Panc1 (cell line): ENCODE measurements at regions not wholly inside any gene's neighbourhood (a gene's known extent, or its start where the extent isn't known, plus 50 kb on each side); places are given as distances from the start of the nearest gene placed in this dataset.

Experiments used
- ATAC-seq: fragments of 200-7000 bp; cut with Tn5 transposase; 2 replicates; pipeline ENCODE4 v1.9.1; 2020; ENCODE audit warnings: mild to moderate bottlenecking, moderate library complexity
- BruUV-seq: library from RNA; stranded (reverse); fragments of 400-500 nt; replicated peaks from 2 replicates; lab custom pipeline; 2021; lab: Mats Ljungman, UMichigan
- CTCF ChIA-PET: fragments of 300-600 bp; sonication (Branson Sonifier 250); formaldehyde crosslinking; loops from one replicate; lab custom pipeline; 2022; ENCODE audit warnings: antibody characterized with exemption; lab: Charles Lee
- POLR2A ChIA-PET: fragments of 300-600 bp; sonication (Branson Sonifier 250); formaldehyde crosslinking; loops from one replicate; lab custom pipeline; 2022; ENCODE audit warnings: antibody characterized with exemption; lab: Charles Lee
- DNase-seq: peaks from one replicate; pipeline ENCODE4 v3.0.0-alpha.2; 2010; ENCODE audit warnings: low read depth, low spot score
- H3K27ac ChIP-seq: 2 replicates; pipeline ENCODE4 v1.5.1; 2011; ENCODE audit warnings: mild to moderate bottlenecking, low read length, inconsistent platforms
- H3K27me3 ChIP-seq: fragments of 200-500 bp; sonication (Bioruptor generic); 2 replicates; pipeline ENCODE4 v1.6.0; 2014; ENCODE audit warnings: low read length, inconsistent platforms; ENCODE audit not compliant: control insufficient read depth, insufficient read depth
- H3K36me3 ChIP-seq: fragments of 200-500 bp; sonication (Bioruptor generic); 2 replicates; pipeline ENCODE4 v1.5.1; 2014; ENCODE audit warnings: inconsistent platforms, mild to moderate bottlenecking, low read length, moderate library complexity; ENCODE audit not compliant: control insufficient read depth, insufficient read depth
- H3K4me1 ChIP-seq: 2 replicates; pipeline ENCODE4 v1.5.1; 2011; ENCODE audit warnings: inconsistent platforms, mild to moderate bottlenecking, low read length, moderate library complexity; ENCODE audit not compliant: control insufficient read depth, insufficient read depth
- H3K4me3 ChIP-seq, 2 experiments: 2 replicates each; pipeline ENCODE4 v1.5.1; 2011 to 2012; ENCODE audit warnings: low read depth in 2 of 2, low read length in 2 of 2, mild to moderate bottlenecking in 2 of 2, inconsistent platforms in 1 of 2, moderate library complexity in 1 of 2
- H3K9me3 ChIP-seq: fragments of 200-500 bp; sonication (Bioruptor generic); 2 replicates; pipeline ENCODE4 v1.5.1; 2014; ENCODE audit warnings: low read depth, mild to moderate bottlenecking, inconsistent platforms, low read length, moderate library complexity; ENCODE audit not compliant: control insufficient read depth, insufficient read depth
- POLR2AphosphoS5 ChIP-seq: IDR thresholded peaks from 2 replicates; pipeline ENCODE4 v1.6.1; 2012; ENCODE audit warnings: mild to moderate bottlenecking, low read depth, low read length, moderate library complexity
- SIN3A ChIP-seq: IDR thresholded peaks from 2 replicates; pipeline ENCODE4 v1.6.1; 2012; ENCODE audit warnings: low read depth, mild to moderate bottlenecking, low read length, moderate library complexity, borderline replicate concordance; ENCODE audit not compliant: insufficient read depth
- TCF7L2 ChIP-seq: IDR thresholded peaks from 2 replicates; pipeline ENCODE4 v1.6.1; 2011; ENCODE audit warnings: mild to moderate bottlenecking, low read depth, low read length, inconsistent platforms
- in situ Hi-C: cut with HindIII; loops from 2 replicates; pipeline ENCODE4 v1.10.0; 2016; ENCODE audit warnings: low sequenced_read_pairs, low pct_unique_long_range_greater_than_20kb
- intact Hi-C: fragments of 100-400 bp; cut with micrococcal nuclease; formaldehyde crosslinking; loops from one replicate; pipeline ENCODE4 v1.10.0; 2022; ENCODE audit not compliant: unreplicated experiment
- TF ChIP-seq, protein P1 (sequence below): fragments of 450-650 bp; IDR thresholded peaks from 2 replicates; pipeline ENCODE4 v1.5.1; 2017; ENCODE audit warnings: mild to moderate bottlenecking
- TF ChIP-seq, protein P2 (sequence below), 2 experiments: IDR thresholded peaks; 2 replicates each; pipeline ENCODE4 v1.6.1; 2011 to 2012; ENCODE audit warnings: low read depth in 2 of 2, control low read depth in 1 of 2, low read length in 1 of 2, mild to moderate bottlenecking in 1 of 2, moderate library complexity in 1 of 2; ENCODE audit not compliant: insufficient read depth in 1 of 2

DNA sequence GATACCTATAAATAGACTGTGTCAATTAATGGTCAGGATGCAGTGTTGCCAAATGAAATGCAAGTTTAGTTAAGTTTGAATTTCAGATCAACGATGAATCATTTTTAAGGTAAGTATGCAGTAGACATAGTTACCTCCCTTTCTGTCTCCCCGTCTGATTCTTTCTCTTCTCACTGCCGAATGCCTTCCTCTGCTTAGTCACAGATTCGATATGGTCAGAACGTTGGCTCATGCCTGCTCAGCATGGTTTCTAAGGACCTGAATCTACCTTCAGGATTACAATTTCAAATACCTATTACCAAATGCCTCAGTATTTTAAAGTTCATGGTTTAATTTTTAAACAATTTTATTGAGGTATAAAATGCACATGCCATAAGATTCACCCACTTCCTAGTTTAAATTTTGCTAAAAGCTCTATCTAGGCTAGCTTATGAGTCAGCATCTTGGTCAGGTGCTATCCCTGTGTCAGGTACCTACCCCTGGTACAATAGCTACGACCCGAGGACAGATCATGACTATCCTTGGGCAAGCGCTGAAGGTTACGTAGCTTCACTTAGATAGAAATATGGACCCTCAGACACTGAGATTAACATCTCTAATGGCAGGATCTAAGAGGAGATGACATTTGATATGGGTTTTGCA is 78.2 kb upstream of the SPON1 start:
- intact Hi-C loops (no loop called here), in situ Hi-C loops (no loop called here)
- Histone ChIP-seq H3K27me3 (peaks cover 2% of the 10 kb centered on the region; the same call in 1 of the 2 replicates), H3K36me3 (no peaks in the 10 kb centered on the region), H3K4me3 (no peak overlapping the region), H3K4me1 (no peaks in the 10 kb centered on the region), H3K27ac (no peak overlapping the region), H3K9me3 (no peaks in the 10 kb centered on the region)
- DNase-seq (no peak), ATAC-seq (no peak)
- TF ChIP-seq SIN3A: no peak
- no peak for TF ChIP-seq TCF7L2
- TF ChIP-seq POLR2AphosphoS5: no peak
- TF ChIP-seq, protein P1, sequence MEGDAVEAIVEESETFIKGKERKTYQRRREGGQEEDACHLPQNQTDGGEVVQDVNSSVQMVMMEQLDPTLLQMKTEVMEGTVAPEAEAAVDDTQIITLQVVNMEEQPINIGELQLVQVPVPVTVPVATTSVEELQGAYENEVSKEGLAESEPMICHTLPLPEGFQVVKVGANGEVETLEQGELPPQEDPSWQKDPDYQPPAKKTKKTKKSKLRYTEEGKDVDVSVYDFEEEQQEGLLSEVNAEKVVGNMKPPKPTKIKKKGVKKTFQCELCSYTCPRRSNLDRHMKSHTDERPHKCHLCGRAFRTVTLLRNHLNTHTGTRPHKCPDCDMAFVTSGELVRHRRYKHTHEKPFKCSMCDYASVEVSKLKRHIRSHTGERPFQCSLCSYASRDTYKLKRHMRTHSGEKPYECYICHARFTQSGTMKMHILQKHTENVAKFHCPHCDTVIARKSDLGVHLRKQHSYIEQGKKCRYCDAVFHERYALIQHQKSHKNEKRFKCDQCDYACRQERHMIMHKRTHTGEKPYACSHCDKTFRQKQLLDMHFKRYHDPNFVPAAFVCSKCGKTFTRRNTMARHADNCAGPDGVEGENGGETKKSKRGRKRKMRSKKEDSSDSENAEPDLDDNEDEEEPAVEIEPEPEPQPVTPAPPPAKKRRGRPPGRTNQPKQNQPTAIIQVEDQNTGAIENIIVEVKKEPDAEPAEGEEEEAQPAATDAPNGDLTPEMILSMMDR: no peak
- TF ChIP-seq, protein P2, sequence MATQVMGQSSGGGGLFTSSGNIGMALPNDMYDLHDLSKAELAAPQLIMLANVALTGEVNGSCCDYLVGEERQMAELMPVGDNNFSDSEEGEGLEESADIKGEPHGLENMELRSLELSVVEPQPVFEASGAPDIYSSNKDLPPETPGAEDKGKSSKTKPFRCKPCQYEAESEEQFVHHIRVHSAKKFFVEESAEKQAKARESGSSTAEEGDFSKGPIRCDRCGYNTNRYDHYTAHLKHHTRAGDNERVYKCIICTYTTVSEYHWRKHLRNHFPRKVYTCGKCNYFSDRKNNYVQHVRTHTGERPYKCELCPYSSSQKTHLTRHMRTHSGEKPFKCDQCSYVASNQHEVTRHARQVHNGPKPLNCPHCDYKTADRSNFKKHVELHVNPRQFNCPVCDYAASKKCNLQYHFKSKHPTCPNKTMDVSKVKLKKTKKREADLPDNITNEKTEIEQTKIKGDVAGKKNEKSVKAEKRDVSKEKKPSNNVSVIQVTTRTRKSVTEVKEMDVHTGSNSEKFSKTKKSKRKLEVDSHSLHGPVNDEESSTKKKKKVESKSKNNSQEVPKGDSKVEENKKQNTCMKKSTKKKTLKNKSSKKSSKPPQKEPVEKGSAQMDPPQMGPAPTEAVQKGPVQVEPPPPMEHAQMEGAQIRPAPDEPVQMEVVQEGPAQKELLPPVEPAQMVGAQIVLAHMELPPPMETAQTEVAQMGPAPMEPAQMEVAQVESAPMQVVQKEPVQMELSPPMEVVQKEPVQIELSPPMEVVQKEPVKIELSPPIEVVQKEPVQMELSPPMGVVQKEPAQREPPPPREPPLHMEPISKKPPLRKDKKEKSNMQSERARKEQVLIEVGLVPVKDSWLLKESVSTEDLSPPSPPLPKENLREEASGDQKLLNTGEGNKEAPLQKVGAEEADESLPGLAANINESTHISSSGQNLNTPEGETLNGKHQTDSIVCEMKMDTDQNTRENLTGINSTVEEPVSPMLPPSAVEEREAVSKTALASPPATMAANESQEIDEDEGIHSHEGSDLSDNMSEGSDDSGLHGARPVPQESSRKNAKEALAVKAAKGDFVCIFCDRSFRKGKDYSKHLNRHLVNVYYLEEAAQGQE (IDR thresholded peaks at IDR 0.05; ENCODE audit: insufficient read depth in 1 of 2, low read depth in 2 of 2, low read length in 1 of 2): no peak
- POLR2A ChIA-PET: no interaction called here
- BruUV-seq: no TSS peak
- CTCF ChIA-PET: no interaction called here

DNA sequence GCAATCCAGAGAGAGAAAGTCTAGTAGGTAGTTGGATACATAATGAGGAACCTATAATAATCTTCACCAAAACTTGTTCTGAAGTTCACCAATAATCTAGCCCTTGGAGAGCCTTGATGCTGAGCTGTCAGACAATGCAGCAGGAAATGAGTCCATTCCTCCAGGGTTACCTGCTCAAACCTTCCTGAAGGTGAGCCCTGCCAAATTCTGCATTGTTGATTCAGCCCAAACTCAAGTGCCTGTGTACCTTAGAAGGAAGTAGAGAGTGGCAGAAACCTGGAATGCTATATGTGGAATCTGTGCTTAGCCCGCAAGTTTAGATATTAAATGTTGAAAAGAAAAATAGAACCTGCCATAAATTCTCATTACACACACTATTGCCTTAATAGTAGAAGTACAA is 77.4 kb upstream of the SPON1 start:
- BruUV-seq: no TSS peak
- ChIA-PET CTCF (no interaction called here), POLR2A (no interaction called here)
- in situ Hi-C loops: no loop called here
- no peak overlapping the region for H3K27ac ChIP-seq
- DNase-seq: no peak
- ATAC-seq: no peak
- H3K4me1 ChIP-seq: no peaks in the 10 kb centered on the region
- intact Hi-C loops: no loop called here
- no peak for TF ChIP-seq TCF7L2
- TF ChIP-seq, protein P2 (IDR thresholded peaks at IDR 0.05; ENCODE audit: insufficient read depth in 1 of 2, low read depth in 2 of 2, low read length in 1 of 2): no peak
- TF ChIP-seq, protein P1: no peak
- TF ChIP-seq POLR2AphosphoS5: no peak
- no peak for TF ChIP-seq SIN3A
- H3K27me3 ChIP-seq: peaks cover 2% of the 10 kb centered on the region; the same call in 1 of the 2 replicates
- H3K36me3 ChIP-seq: no peaks in the 10 kb centered on the region
- H3K4me3 ChIP-seq: no peak overlapping the region
- no peaks in the 10 kb centered on the region for H3K9me3 ChIP-seq
